ENCODE measurements at regions not wholly inside any gene's neighbourhood (a gene's known extent, or its start where the extent isn't known, plus 50 kb on each side); places are given as distances from the start of the nearest gene placed in this dataset.

DNA sequence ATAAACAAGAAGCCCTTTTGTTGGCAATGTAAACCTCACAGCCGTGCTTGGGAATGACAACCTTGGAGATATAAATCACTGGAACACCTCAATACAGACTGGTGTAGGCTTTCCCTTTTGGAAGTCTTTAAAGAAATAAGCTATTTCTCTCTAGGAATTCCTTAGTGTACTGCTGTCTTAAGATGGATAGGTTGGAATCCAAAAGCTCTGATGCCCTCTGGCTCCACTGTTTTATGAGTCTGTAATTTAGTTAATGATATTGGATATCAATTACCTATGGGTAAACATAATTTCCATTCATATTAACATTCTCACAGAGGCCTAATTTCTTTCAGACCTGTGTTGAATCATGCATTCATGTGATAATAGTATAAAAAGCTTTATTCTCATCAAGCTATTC is 435.9 kb upstream of the MPDZ start:
- no peak overlapping the region for H3K27ac ChIP-seq (ENCODE audit: extremely low read length, insufficient read depth, low read length)
- no peak overlapping the region for H2AFZ ChIP-seq (ENCODE audit: low read length)
- no peak for TF ChIP-seq SOX13 (IDR thresholded peaks at IDR 0.05)
- TF ChIP-seq SOX13 (CRISPR knock-in tag; conservative IDR thresholded peaks at IDR 0.05 in 1 of 2, IDR thresholded peaks at IDR 0.05 in 1 of 2): no peak
- TF ChIP-seq, protein P1, sequence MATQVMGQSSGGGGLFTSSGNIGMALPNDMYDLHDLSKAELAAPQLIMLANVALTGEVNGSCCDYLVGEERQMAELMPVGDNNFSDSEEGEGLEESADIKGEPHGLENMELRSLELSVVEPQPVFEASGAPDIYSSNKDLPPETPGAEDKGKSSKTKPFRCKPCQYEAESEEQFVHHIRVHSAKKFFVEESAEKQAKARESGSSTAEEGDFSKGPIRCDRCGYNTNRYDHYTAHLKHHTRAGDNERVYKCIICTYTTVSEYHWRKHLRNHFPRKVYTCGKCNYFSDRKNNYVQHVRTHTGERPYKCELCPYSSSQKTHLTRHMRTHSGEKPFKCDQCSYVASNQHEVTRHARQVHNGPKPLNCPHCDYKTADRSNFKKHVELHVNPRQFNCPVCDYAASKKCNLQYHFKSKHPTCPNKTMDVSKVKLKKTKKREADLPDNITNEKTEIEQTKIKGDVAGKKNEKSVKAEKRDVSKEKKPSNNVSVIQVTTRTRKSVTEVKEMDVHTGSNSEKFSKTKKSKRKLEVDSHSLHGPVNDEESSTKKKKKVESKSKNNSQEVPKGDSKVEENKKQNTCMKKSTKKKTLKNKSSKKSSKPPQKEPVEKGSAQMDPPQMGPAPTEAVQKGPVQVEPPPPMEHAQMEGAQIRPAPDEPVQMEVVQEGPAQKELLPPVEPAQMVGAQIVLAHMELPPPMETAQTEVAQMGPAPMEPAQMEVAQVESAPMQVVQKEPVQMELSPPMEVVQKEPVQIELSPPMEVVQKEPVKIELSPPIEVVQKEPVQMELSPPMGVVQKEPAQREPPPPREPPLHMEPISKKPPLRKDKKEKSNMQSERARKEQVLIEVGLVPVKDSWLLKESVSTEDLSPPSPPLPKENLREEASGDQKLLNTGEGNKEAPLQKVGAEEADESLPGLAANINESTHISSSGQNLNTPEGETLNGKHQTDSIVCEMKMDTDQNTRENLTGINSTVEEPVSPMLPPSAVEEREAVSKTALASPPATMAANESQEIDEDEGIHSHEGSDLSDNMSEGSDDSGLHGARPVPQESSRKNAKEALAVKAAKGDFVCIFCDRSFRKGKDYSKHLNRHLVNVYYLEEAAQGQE (IDR thresholded peaks at IDR 0.05; ENCODE audit: borderline replicate concordance in 1 of 2, low read depth in 1 of 2, low read length in 2 of 2): no peak
- TF ChIP-seq, protein P2, sequence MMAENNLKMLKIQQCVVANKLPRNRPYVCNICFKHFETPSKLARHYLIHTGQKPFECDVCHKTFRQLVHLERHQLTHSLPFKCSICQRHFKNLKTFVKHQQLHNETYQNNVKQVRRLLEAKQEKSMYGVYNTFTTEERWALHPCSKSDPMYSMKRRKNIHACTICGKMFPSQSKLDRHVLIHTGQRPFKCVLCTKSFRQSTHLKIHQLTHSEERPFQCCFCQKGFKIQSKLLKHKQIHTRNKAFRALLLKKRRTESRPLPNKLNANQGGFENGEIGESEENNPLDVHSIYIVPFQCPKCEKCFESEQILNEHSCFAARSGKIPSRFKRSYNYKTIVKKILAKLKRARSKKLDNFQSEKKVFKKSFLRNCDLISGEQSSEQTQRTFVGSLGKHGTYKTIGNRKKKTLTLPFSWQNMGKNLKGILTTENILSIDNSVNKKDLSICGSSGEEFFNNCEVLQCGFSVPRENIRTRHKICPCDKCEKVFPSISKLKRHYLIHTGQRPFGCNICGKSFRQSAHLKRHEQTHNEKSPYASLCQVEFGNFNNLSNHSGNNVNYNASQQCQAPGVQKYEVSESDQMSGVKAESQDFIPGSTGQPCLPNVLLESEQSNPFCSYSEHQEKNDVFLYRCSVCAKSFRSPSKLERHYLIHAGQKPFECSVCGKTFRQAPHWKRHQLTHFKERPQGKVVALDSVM (CRISPR knock-in tag; IDR thresholded peaks at IDR 0.05): no peak
- TF ChIP-seq, protein P3, sequence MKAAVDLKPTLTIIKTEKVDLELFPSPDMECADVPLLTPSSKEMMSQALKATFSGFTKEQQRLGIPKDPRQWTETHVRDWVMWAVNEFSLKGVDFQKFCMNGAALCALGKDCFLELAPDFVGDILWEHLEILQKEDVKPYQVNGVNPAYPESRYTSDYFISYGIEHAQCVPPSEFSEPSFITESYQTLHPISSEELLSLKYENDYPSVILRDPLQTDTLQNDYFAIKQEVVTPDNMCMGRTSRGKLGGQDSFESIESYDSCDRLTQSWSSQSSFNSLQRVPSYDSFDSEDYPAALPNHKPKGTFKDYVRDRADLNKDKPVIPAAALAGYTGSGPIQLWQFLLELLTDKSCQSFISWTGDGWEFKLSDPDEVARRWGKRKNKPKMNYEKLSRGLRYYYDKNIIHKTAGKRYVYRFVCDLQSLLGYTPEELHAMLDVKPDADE (CRISPR knock-in tag; IDR thresholded peaks at IDR 0.05): no peak
- TF ChIP-seq ZNF143 (CRISPR knock-in tag; IDR thresholded peaks at IDR 0.05): no peak
- TF ChIP-seq ZNF589 (CRISPR knock-in tag; conservative IDR thresholded peaks at IDR 0.05): no peak
- TF ChIP-seq HOXA7 (CRISPR knock-in tag; IDR thresholded peaks at IDR 0.05): no peak
- no peaks in the 10 kb centered on the region for H3K9me3 ChIP-seq (ENCODE audit: low read length)
- H3K4me3 ChIP-seq (replicated peaks in 1 of 3; ENCODE audit: insufficient read depth in 1 of 3, low read depth in 2 of 3, low read length in 3 of 3): no peak overlapping the region
- no peaks in the 10 kb centered on the region for H3K27me3 ChIP-seq (ENCODE audit: control insufficient read depth in 1 of 2, insufficient read depth in 2 of 2, low read length in 2 of 2)
- intact Hi-C loops (cut with micrococcal nuclease; ENCODE audit: unreplicated experiment) (no loop called here), in situ Hi-C loops (cut with HindIII; ENCODE audit: extremely low pct_ligation_motif_present, low pct_unique_long_range_greater_than_20kb) (no loop called here)
- H3K9ac ChIP-seq (ENCODE audit: insufficient read depth, low read depth, low read length): no peak overlapping the region
- ATAC-seq (no peak), DNase-seq (ENCODE audit: low spot score) (no peak), FAIRE-seq (no peak)
- no peaks in the 10 kb centered on the region for H3K4me1 ChIP-seq (ENCODE audit: insufficient read depth, low read length)
- no peaks in the 10 kb centered on the region for H4K20me1 ChIP-seq (ENCODE audit: insufficient read depth, low read length)
- no peak overlapping the region for H3K4me2 ChIP-seq (ENCODE audit: low read depth, low read length)
- ChIA-PET POLR2A (no interaction called here), CTCF (ENCODE audit: low intra/inter-chr PET ratio, low total read pairs) (no interaction called here)
- 0% methylated on average over 1 of the region's 1 CpG for WGBS (ENCODE audit: low lambda C conversion rate)
- H3K36me3 ChIP-seq (replicated peaks in 1 of 2; ENCODE audit: control insufficient read depth in 1 of 2, insufficient read depth in 2 of 2, low read length in 2 of 2): no peaks in the 10 kb centered on the region
- no peaks in the 10 kb centered on the region for H3K79me2 ChIP-seq (ENCODE audit: insufficient read depth, low read length)
- no TSS peak for BruUV-seq (replicated peaks)
